ENCODE measurements at regions not wholly inside any gene's neighbourhood (a gene's known extent, or its start where the extent isn't known, plus 50 kb on each side); places are given as distances from the start of the nearest gene placed in this dataset.

DNA sequence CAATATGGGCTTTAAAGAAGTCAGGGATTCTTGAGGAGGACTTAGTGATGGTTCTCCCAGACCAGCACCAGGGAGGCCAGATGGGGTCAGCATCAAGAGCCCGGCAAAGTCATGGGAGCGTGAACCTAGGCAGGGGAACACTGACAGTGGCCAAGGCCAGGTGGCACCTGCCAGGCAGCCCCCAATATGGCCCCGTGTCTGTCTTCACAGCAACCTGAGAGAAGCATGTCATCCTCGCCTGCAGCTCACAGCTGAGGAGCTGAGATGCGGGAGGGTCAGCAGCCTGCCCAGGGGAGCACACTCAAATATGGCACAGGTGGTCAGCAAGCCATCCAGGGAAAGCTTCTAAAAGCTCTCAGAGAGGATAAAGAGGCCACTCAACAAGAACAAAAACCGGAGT is 105.7 kb upstream of the GPC1 start:
- TF ChIP-seq POLR2A (IDR thresholded peaks at IDR 0.05), result no peak
- TF ChIP-seq, protein P1, sequence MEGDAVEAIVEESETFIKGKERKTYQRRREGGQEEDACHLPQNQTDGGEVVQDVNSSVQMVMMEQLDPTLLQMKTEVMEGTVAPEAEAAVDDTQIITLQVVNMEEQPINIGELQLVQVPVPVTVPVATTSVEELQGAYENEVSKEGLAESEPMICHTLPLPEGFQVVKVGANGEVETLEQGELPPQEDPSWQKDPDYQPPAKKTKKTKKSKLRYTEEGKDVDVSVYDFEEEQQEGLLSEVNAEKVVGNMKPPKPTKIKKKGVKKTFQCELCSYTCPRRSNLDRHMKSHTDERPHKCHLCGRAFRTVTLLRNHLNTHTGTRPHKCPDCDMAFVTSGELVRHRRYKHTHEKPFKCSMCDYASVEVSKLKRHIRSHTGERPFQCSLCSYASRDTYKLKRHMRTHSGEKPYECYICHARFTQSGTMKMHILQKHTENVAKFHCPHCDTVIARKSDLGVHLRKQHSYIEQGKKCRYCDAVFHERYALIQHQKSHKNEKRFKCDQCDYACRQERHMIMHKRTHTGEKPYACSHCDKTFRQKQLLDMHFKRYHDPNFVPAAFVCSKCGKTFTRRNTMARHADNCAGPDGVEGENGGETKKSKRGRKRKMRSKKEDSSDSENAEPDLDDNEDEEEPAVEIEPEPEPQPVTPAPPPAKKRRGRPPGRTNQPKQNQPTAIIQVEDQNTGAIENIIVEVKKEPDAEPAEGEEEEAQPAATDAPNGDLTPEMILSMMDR (IDR thresholded peaks at IDR 0.05), result no peak
- TF ChIP-seq POLR2AphosphoS5 (IDR thresholded peaks at IDR 0.05), result no peak
- TF ChIP-seq EP300 (IDR thresholded peaks at IDR 0.05), result no peak

Data from suprapubic skin (tissue), 4 donors.